SK-N-SH treated with all-trans-retinoic acid at 6 μM for 48 hours (cell line): ENCODE measurements at regions not wholly inside any gene's neighbourhood (a gene's known extent, or its start where the extent isn't known, plus 50 kb on each side); places are given as distances from the start of the nearest gene placed in this dataset.

Source experiments
- ARNTL ChIP-seq: fragments of 450-650 bp; formaldehyde crosslinking; IDR thresholded peaks from 2 replicates; pipeline ENCODE4 v1.5.0; 2020; ENCODE audit warnings: low read depth, mild to moderate bottlenecking, moderate library complexity, borderline replicate concordance
- CSDC2 ChIP-seq: fragments of 250-450 bp; sonication (Bioruptor Pico); IDR thresholded peaks from 2 replicates; pipeline ENCODE4 v1.5.0; 2020; ENCODE audit warnings: mild to moderate bottlenecking, moderate library complexity
- CSRNP3 ChIP-seq: fragments of 250-450 bp; sonication (Bioruptor Pico); IDR thresholded peaks from 2 replicates; pipeline ENCODE4 v1.5.1; 2021; ENCODE audit warnings: mild to moderate bottlenecking, moderate library complexity
- OSR1 ChIP-seq: fragments of 250-450 bp; sonication (Bioruptor Pico); IDR thresholded peaks from 2 replicates; pipeline ENCODE4 v1.8.0; 2022; ENCODE audit warnings: moderate library complexity, mild to moderate bottlenecking, inconsistent platforms
- PATZ1 ChIP-seq: fragments of 250-450 bp; sonication (Bioruptor Pico); IDR thresholded peaks from 2 replicates; pipeline ENCODE4 v1.8.0; 2020; ENCODE audit warnings: mild to moderate bottlenecking, moderate library complexity, borderline replicate concordance
- TOX ChIP-seq: fragments of 250-450 bp; sonication (Bioruptor Pico); IDR thresholded peaks from 2 replicates; pipeline ENCODE4 v1.8.0; 2021; ENCODE audit warnings: mild to moderate bottlenecking, moderate library complexity, borderline replicate concordance
- TSHZ2 ChIP-seq: fragments of 250-450 bp; sonication (Bioruptor Pico); IDR thresholded peaks from 2 replicates; pipeline ENCODE4 v1.5.0; 2020; ENCODE audit warnings: mild to moderate bottlenecking, moderate library complexity
- ZNF565 ChIP-seq: fragments of 450-650 bp; formaldehyde crosslinking; conservative IDR thresholded peaks from 2 replicates; pipeline ENCODE4 v1.5.0; 2020; ENCODE audit warnings: low read depth, mild to moderate bottlenecking, moderate library complexity

- TF ChIP-seq ARNTL (CRISPR knock-in tag) (no peak), PATZ1 (CRISPR knock-in tag) (no peak), OSR1 (CRISPR knock-in tag) (no peak), TOX (CRISPR knock-in tag) (no peak), ZNF565 (CRISPR knock-in tag) (no peak), CSDC2 (CRISPR knock-in tag) (no peak), TSHZ2 (no peak), CSRNP3 (no peak)
Measured at GRCh38 chr4:170374770-170375169, 285.0 kb upstream of the AADAT start.
